SH-SY5Y (cell line): ENCODE measurements at regions not wholly inside any gene's neighbourhood (a gene's known extent, or its start where the extent isn't known, plus 50 kb on each side); places are given as distances from the start of the nearest gene placed in this dataset.

Source experiments
- GATA2 ChIP-seq: IDR thresholded peaks from 2 replicates; pipeline ENCODE4 v1.6.1; 2011; ENCODE audit warnings: mild to moderate bottlenecking, low read depth, low read length
- GATA3 ChIP-seq: IDR thresholded peaks from 2 replicates; pipeline ENCODE4 v1.6.1; 2011; ENCODE audit warnings: low read depth, mild to moderate bottlenecking, low read length, moderate library complexity

GRCh38 chr3:63150880-63151279, 127.2 kb upstream of the SYNPR start:
- no peak for TF ChIP-seq GATA2
- no peak for TF ChIP-seq GATA3
